D341Med (cell line): ENCODE measurements at regions not wholly inside any gene's neighbourhood (a gene's known extent, or its start where the extent isn't known, plus 50 kb on each side); places are given as distances from the start of the nearest gene placed in this dataset.

ENCODE experiments used
- DNase-seq: peaks from one replicate; pipeline ENCODE4 v3.0.0; 2012; ENCODE audit warnings: low spot score

GRCh38 chr1:173422456-173422976, 54.6 kb upstream of the PRDX6 start:
- DNase-seq, result no peak

GRCh38 chr1:173423291-173423690, 53.8 kb upstream of the PRDX6 start:
- DNase-seq, result no peak

GRCh38 chr1:173424143-173424542, 53.0 kb upstream of the PRDX6 start:
- no peak for DNase-seq

DNA sequence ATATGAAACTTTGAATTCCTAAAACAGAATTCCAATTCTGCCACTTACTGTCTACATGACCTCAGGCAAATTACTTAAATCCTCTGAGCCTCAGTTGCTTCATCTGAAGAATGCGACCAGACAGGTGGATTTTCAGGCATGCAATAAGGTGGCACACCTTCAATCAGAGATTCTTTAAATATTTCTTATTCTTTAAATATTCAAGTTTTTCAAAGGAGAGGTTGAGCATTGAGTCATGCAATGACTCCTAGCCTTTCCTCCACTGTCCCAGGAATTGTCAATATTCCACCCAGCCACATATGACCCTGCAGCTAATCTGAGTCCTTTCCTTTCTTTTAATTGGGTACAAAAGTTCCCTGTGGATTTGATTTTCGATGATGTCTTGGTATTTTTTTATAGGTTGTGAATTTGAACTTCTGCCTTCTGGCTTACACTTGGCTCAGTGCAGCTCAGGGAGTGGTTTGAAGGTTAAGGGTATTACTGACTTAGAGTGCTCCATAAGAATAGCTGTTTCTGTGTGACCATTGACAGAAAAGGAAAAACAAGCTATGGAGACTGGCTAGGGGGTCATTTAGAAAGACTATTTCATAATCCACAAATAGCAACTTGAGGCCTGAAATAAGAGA, 52.2 kb upstream of the PRDX6 start:
- no peak for DNase-seq

- no peak for DNase-seq
Measured at GRCh38 chr1:173426057-173426456, 51.1 kb upstream of the PRDX6 start.

DNA sequence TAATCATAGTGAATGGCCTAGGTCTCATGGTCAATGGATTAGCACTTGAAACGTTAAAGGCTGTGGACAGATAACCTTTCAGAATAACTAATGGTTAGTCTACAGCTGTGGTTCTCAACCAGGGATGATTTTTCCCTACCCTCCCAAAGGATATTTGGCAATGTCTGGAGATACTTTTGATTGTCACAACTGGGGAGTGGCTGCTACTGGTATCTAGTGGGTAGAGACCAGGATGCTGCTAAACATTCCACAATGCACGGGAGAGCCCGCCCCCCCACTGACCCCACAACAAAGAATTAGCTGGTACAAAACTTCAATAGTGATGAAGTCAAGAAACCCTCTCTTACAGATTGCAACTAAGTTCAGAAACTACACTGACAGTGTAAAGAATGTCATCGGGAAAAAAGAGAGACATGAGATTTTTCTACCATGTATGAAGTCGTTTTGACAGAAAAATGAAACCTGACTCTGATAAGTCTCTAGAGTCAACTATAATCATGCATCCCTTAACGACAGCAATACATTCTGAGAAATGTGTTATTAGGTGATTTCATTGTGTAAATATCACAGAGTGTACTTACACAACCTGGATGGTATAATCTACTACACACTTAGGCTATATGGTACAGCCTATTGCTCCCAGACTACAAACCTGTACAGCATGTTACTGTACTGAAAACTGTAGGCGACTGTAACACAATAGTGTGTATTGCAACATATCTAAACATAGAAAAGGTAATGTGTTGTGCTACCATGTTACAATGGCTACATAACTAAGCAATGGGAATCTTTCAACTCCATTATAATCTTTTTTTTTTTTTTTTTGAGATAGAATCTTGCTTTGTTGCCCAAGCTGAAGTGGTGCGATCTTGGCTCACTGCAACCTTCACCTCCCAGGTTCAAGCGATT, 49.7 kb upstream of the PRDX6 start:
- DNase-seq, result no peak
